ENCODE measurements at regions not wholly inside any gene's neighbourhood (a gene's known extent, or its start where the extent isn't known, plus 50 kb on each side); places are given as distances from the start of the nearest gene placed in this dataset.

DNA sequence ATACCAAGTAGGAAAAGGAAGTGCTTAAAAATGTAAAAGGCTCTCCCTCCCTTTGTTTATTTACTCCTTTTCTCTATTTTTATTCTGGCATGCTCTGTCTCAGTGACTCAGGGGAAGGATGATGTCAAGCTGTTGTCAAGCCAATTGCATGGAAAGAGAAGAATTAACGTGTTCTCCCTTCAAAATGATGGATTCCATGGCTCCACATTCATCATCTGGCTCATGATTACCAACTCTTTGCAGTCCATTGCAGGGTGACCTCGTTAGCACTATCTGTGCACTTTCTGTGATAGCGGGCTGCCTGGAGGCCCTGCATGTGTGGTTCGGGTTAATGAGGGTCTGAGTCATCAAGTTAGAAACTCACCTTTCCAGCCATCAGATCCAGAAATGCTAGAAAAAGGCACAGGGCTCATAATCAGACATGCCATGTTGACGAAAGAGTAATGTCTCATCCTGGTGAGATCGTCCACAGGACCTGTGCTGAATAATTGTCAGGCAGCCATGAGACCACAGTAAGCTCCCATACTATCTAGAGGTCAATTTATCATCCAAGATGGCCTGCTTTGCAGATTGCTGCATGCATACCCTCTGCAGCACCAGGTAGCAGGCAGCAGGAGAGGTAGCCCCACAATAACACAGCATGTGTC, 79.2 kb upstream of the BTG1 start (continued):
- no peak for TF ChIP-seq YY1 (tag by site-specific recombination; IDR thresholded peaks at IDR 0.05)
- TF ChIP-seq, protein P1, sequence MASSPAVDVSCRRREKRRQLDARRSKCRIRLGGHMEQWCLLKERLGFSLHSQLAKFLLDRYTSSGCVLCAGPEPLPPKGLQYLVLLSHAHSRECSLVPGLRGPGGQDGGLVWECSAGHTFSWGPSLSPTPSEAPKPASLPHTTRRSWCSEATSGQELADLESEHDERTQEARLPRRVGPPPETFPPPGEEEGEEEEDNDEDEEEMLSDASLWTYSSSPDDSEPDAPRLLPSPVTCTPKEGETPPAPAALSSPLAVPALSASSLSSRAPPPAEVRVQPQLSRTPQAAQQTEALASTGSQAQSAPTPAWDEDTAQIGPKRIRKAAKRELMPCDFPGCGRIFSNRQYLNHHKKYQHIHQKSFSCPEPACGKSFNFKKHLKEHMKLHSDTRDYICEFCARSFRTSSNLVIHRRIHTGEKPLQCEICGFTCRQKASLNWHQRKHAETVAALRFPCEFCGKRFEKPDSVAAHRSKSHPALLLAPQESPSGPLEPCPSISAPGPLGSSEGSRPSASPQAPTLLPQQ (tag by site-specific recombination; IDR thresholded peaks at IDR 0.05): no peak
- no peak for TF ChIP-seq ZNF501 (tag by site-specific recombination; IDR thresholded peaks at IDR 0.05)
- peak; percentile 29; the same call in 1 of the 2 replicates for TF ChIP-seq TRIM28 (IDR thresholded peaks at IDR 0.05; ENCODE audit: borderline replicate concordance, low read length)
- TF ChIP-seq, protein P2, sequence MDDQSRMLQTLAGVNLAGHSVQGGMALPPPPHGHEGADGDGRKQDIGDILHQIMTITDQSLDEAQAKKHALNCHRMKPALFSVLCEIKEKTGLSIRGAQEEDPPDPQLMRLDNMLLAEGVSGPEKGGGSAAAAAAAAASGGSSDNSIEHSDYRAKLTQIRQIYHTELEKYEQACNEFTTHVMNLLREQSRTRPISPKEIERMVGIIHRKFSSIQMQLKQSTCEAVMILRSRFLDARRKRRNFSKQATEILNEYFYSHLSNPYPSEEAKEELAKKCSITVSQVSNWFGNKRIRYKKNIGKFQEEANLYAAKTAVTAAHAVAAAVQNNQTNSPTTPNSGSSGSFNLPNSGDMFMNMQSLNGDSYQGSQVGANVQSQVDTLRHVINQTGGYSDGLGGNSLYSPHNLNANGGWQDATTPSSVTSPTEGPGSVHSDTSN (CRISPR knock-in tag; IDR thresholded peaks at IDR 0.05): no peak
- TF ChIP-seq ZBTB7A (tag by site-specific recombination; IDR thresholded peaks at IDR 0.05; ENCODE audit: low read depth): no peak
- TF ChIP-seq ZNF311 (tag by site-specific recombination; IDR thresholded peaks at IDR 0.05; ENCODE audit: borderline replicate concordance): no peak
- no peak for TF ChIP-seq GLIS2 (tag by site-specific recombination; IDR thresholded peaks at IDR 0.05)
- TF ChIP-seq ZNF560 (tag by site-specific recombination; IDR thresholded peaks at IDR 0.05; ENCODE audit: borderline replicate concordance): no peak
- TF ChIP-seq, protein P3, sequence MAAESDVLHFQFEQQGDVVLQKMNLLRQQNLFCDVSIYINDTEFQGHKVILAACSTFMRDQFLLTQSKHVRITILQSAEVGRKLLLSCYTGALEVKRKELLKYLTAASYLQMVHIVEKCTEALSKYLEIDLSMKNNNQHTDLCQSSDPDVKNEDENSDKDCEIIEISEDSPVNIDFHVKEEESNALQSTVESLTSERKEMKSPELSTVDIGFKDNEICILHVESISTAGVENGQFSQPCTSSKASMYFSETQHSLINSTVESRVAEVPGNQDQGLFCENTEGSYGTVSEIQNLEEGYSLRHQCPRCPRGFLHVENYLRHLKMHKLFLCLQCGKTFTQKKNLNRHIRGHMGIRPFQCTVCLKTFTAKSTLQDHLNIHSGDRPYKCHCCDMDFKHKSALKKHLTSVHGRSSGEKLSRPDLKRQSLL (tag by site-specific recombination; IDR thresholded peaks at IDR 0.05): no peak
- TF ChIP-seq ZNF292 (tag by site-specific recombination; IDR thresholded peaks at IDR 0.05; ENCODE audit: borderline replicate concordance, low read depth): no peak
- no peak for TF ChIP-seq ZNF596 (tag by site-specific recombination; IDR thresholded peaks at IDR 0.05)
- TF ChIP-seq ZNF585B (tag by site-specific recombination; IDR thresholded peaks at IDR 0.05): no peak
- TF ChIP-seq, protein P4, sequence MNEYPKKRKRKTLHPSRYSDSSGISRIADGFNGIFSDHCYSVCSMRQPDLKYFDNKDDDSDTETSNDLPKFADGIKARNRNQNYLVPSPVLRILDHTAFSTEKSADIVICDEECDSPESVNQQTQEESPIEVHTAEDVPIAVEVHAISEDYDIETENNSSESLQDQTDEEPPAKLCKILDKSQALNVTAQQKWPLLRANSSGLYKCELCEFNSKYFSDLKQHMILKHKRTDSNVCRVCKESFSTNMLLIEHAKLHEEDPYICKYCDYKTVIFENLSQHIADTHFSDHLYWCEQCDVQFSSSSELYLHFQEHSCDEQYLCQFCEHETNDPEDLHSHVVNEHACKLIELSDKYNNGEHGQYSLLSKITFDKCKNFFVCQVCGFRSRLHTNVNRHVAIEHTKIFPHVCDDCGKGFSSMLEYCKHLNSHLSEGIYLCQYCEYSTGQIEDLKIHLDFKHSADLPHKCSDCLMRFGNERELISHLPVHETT (tag by site-specific recombination; IDR thresholded peaks at IDR 0.05): no peak
- 0 out of 2 replicates have a peak, but pooled peaks have one; percentile 20 for TF ChIP-seq ZBTB17 (tag by site-specific recombination; IDR thresholded peaks at IDR 0.05)
- no peak for TF ChIP-seq ZBTB1 (tag by site-specific recombination; IDR thresholded peaks at IDR 0.05)

DNA sequence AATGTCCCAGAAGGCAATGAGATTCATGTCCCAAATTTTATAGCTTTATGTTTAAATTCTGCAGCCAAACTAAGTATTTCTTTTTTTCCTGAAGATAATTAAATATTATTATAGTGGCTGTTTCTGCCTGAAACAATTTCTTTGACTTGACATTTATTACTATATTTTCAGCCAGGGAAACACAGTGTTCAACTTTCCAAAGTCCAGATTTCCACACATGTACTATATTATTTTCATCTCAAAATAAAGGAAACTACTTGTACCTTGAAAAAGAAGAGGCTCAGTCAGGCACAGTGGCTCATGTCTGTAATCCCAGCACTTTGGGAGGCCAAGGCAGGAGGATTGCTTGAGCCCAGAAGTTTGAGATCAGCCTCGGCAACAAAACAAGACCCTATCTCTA, 77.8 kb upstream of the BTG1 start:
- H3K9me3 ChIP-seq (ENCODE audit: control insufficient read depth, insufficient read depth, low read depth, low read length): no peaks in the 10 kb centered on the region
- no peak overlapping the region for H3K4me3 ChIP-seq (ENCODE audit: low read depth, low read length)
- ChIA-PET POLR2A (no interaction called here), CTCF (interaction anchor here (0.7 kb wide), 1 partner anchor 184 kb away, joined by 3 read pairs; no protein-coding TSS in a partner anchor)
- no peaks in the 10 kb centered on the region for H3K36me3 ChIP-seq (ENCODE audit: control insufficient read depth in 2 of 2, insufficient read depth in 1 of 2, low read length in 2 of 2)
- no peak overlapping the region for H3K27ac ChIP-seq (ENCODE audit: extremely low read depth, low read depth, low read length)
- H3K4me1 ChIP-seq (ENCODE audit: control insufficient read depth, insufficient read depth, low read length): peaks cover 2% of the 10 kb centered on the region; the same call in 1 of the 2 replicates
- TF ChIP-seq ZNF138 (tag by site-specific recombination; IDR thresholded peaks at IDR 0.05; ENCODE audit: borderline replicate concordance) (no peak), ZBTB21 (tag by site-specific recombination; IDR thresholded peaks at IDR 0.05) (no peak), MZF1 (tag by site-specific recombination; IDR thresholded peaks at IDR 0.05; ENCODE audit: borderline replicate concordance) (no peak), GLIS1 (tag by site-specific recombination; IDR thresholded peaks at IDR 0.05) (no peak), ZNF114 (tag by site-specific recombination; IDR thresholded peaks at IDR 0.05) (no peak), ZNF16 (tag by site-specific recombination; IDR thresholded peaks at IDR 0.05; ENCODE audit: low read depth) (no peak), KLF16 (tag by site-specific recombination; IDR thresholded peaks at IDR 0.05) (no peak), YY1 (tag by site-specific recombination; IDR thresholded peaks at IDR 0.05) (no peak), ZNF76 (tag by site-specific recombination; IDR thresholded peaks at IDR 0.05; ENCODE audit: borderline replicate concordance, low read depth) (no peak), ZNF707 (tag by site-specific recombination; IDR thresholded peaks at IDR 0.05) (no peak), ZNF571 (tag by site-specific recombination; IDR thresholded peaks at IDR 0.05) (no peak)
- TF ChIP-seq, protein P5, sequence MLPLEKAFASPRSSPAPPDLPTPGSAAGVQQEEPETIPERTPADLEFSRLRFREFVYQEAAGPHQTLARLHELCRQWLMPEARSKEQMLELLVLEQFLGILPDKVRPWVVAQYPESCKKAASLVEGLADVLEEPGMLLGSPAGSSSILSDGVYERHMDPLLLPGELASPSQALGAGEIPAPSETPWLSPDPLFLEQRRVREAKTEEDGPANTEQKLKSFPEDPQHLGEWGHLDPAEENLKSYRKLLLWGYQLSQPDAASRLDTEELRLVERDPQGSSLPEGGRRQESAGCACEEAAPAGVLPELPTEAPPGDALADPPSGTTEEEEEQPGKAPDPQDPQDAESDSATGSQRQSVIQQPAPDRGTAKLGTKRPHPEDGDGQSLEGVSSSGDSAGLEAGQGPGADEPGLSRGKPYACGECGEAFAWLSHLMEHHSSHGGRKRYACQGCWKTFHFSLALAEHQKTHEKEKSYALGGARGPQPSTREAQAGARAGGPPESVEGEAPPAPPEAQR (tag by site-specific recombination; IDR thresholded peaks at IDR 0.05): no peak
- TF ChIP-seq, protein P6, sequence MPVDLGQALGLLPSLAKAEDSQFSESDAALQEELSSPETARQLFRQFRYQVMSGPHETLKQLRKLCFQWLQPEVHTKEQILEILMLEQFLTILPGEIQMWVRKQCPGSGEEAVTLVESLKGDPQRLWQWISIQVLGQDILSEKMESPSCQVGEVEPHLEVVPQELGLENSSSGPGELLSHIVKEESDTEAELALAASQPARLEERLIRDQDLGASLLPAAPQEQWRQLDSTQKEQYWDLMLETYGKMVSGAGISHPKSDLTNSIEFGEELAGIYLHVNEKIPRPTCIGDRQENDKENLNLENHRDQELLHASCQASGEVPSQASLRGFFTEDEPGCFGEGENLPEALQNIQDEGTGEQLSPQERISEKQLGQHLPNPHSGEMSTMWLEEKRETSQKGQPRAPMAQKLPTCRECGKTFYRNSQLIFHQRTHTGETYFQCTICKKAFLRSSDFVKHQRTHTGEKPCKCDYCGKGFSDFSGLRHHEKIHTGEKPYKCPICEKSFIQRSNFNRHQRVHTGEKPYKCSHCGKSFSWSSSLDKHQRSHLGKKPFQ (tag by site-specific recombination; IDR thresholded peaks at IDR 0.05): no peak
